B cell (primary cell): ENCODE measurements at regions not wholly inside any gene's neighbourhood (a gene's known extent, or its start where the extent isn't known, plus 50 kb on each side); places are given as distances from the start of the nearest gene placed in this dataset.

Experiments
- ATAC-seq: fragments of 200-7000 bp; cut with Tn5 transposase; one replicate; pipeline ENCODE4 v1.10.0; 2021; ENCODE audit warnings: low read depth, mild to moderate bottlenecking, moderate number of reproducible peaks, moderate library complexity
- CTCF ChIA-PET: fragments of 350-600 bp; sonication (Branson Sonifier 250); formaldehyde crosslinking; loops from one replicate; lab custom pipeline; 2021; ENCODE audit warnings: antibody characterized with exemption, inconsistent platforms; lab: Charles Lee
- POLR2A ChIA-PET: fragments of 350-600 bp; sonication (Branson Sonifier 250); formaldehyde crosslinking; loops from one replicate; lab custom pipeline; 2021; ENCODE audit warnings: antibody characterized with exemption; lab: Charles Lee
- DNase-seq: peaks from one replicate; pipeline ENCODE4 v3.0.0; 2013
- H2AFZ ChIP-seq: 2 replicates; pipeline ENCODE4 v1.6.1; 2012; ENCODE audit warnings: mild to moderate bottlenecking, low read depth, low read length; ENCODE audit not compliant: insufficient read depth, poor library complexity, severe bottlenecking
- H3K27ac ChIP-seq, 2 donors: 1 replicate in 1 of 2; 2 replicates in 1 of 2; pipeline ENCODE4 v1.5.1; 2012 to 2013; ENCODE audit warnings: low read length in 2 of 2, mild to moderate bottlenecking in 2 of 2, moderate library complexity in 1 of 2
- H3K27me3 ChIP-seq, 4 experiments: fragments of 200-600 bp in 1 of 4; sonication (generic) in 1 of 4; replicated peaks in 1 of 4; 1 replicate in 2 of 4; 2 replicates in 2 of 4; pipeline versions ENCODE4 v1.6.1 to v1.7.0; 2013 to 2016; ENCODE audit warnings: low read length in 3 of 4, mild to moderate bottlenecking in 2 of 4, mixed read lengths in 1 of 4, moderate library complexity in 1 of 4; ENCODE audit not compliant: insufficient read depth in 4 of 4, control insufficient read depth in 3 of 4; ENCODE audit errors: control extremely low read depth in 1 of 4
- H3K36me3 ChIP-seq, 2 experiments: replicated peaks in 1 of 2; 1 replicate in 1 of 2; 2 replicates in 1 of 2; pipeline versions ENCODE4 v1.6.1 to v1.7.1; 2013; ENCODE audit warnings: low read length in 1 of 2; ENCODE audit not compliant: insufficient read depth in 2 of 2, control insufficient read depth in 1 of 2; ENCODE audit errors: control extremely low read depth in 1 of 2, extremely low read depth in 1 of 2
- H3K4me1 ChIP-seq, 2 donors: fragments of 200-600 bp in 1 of 2; sonication (generic) in 1 of 2; 1 replicate in 1 of 2; 2 replicates in 1 of 2; pipeline versions ENCODE4 v1.5.1 to v1.6.1; 2013 to 2017; ENCODE audit warnings: low read length in 2 of 2; ENCODE audit not compliant: control insufficient read depth in 2 of 2, insufficient read depth in 2 of 2
- H3K4me2 ChIP-seq: replicated peaks from 2 replicates; pipeline ENCODE3; 2012; ENCODE audit warnings: mild to moderate bottlenecking, low read depth, low read length; ENCODE audit not compliant: poor library complexity, severe bottlenecking
- H3K4me3 ChIP-seq, 5 experiments: fragments of 200-600 bp in 1 of 5; sonication (generic) in 1 of 5; 1 replicate in 3 of 5; 2 replicates in 2 of 5; pipeline versions ENCODE4 v1.5.1 to v1.7.0; 2011 to 2016; ENCODE audit warnings: low read length in 4 of 5, mild to moderate bottlenecking in 4 of 5, low read depth in 2 of 5, control low read depth in 1 of 5, moderate library complexity in 1 of 5; ENCODE audit not compliant: insufficient read depth in 1 of 5; ENCODE audit errors: control extremely low read depth in 1 of 5, extremely low read depth in 1 of 5
- H3K79me2 ChIP-seq: fragments of 200-600 bp; sonication (generic); one replicate; pipeline ENCODE4 v1.6.0; 2016; ENCODE audit warnings: low read length; ENCODE audit not compliant: control insufficient read depth, insufficient read depth
- H3K9ac ChIP-seq: fragments of 200-600 bp; sonication (generic); 2 replicates; pipeline ENCODE4 v1.6.1; 2017; ENCODE audit warnings: mild to moderate bottlenecking, low read length, moderate library complexity
- H3K9me3 ChIP-seq, 3 donors: one replicate each; pipeline versions ENCODE4 v1.6.1 to v1.7.1; 2013; ENCODE audit warnings: low read length in 2 of 3; ENCODE audit not compliant: control insufficient read depth in 2 of 3, insufficient read depth in 1 of 3; ENCODE audit errors: control extremely low read depth in 1 of 3
- H4K20me1 ChIP-seq: 2 replicates; pipeline ENCODE4 v1.6.0; 2012; ENCODE audit warnings: mild to moderate bottlenecking, low read length; ENCODE audit not compliant: insufficient read depth, control insufficient read depth, poor library complexity, severe bottlenecking
- H3K27ac Mint-ChIP-seq: one replicate; pipeline ENCODE4 v1.8.0; 2021; ENCODE audit warnings: mixed read lengths
- H3K27me3 Mint-ChIP-seq: one replicate; pipeline ENCODE4 v1.8.0; 2021; ENCODE audit warnings: mixed read lengths
- H3K4me1 Mint-ChIP-seq: one replicate; pipeline ENCODE4 v1.8.0; 2021; ENCODE audit warnings: mixed read lengths
- H3K4me3 Mint-ChIP-seq: one replicate; pipeline ENCODE4 v1.8.0; 2021; ENCODE audit warnings: mixed read lengths
- H3K9me3 Mint-ChIP-seq: one replicate; pipeline ENCODE4 v1.8.0; 2022; ENCODE audit warnings: mixed read lengths; ENCODE audit not compliant: insufficient read depth
- CTCF ChIP-seq: fragments of 200-600 bp; IDR thresholded peaks from one replicate; pipeline ENCODE4 v1.8.0; 2022; ENCODE audit warnings: antibody characterized with exemption, mild to moderate bottlenecking
- EZH2 ChIP-seq: IDR thresholded peaks from 2 replicates; pipeline ENCODE4 v1.6.1; 2012; ENCODE audit warnings: borderline replicate concordance, low read depth, mild to moderate bottlenecking, moderate library complexity, low read length; ENCODE audit not compliant: insufficient read depth, poor library complexity, severe bottlenecking
- WGBS: methylation state at CpG from one replicate; pipeline ENCODE4 v1.1.5; 2013; ENCODE audit warnings: missing lambda C conversion rate; ENCODE audit not compliant: insufficient coverage; 5-methylcytosine and 5-hydroxymethylcytosine counted together
- intact Hi-C: fragments of 100-400 bp; cut with micrococcal nuclease; formaldehyde crosslinking; loops from one replicate; pipeline ENCODE4 v1.10.0; 2022

GRCh38 chr14:101379842-101380241 is 181.5 kb upstream of the DIO3 start:
- Histone ChIP-seq H3K27ac (no peak overlapping the region), H3K4me1 (no peaks in the 10 kb centered on the region), H3K79me2 (no peaks in the 10 kb centered on the region), H3K9ac (no peak overlapping the region), H3K4me2 (no peak overlapping the region), H3K27me3 (no peaks in the 10 kb centered on the region), H3K4me3 (no peak overlapping the region), H4K20me1 (no peaks in the 10 kb centered on the region), H3K9me3 (peaks cover 2 to 14% (median 11%) of the 10 kb centered on the region in 3 donors), H3K36me3 (no peaks in the 10 kb centered on the region), H2AFZ (no peak overlapping the region)
- ChIA-PET POLR2A (no interaction called here), CTCF (no interaction called here)
- H3K27me3 Mint-ChIP-seq, result peaks cover 6% of the 10 kb centered on the region
- peaks cover 12% of the 10 kb centered on the region for H3K9me3 Mint-ChIP-seq
- no peak overlapping the region for H3K4me3 Mint-ChIP-seq
- no peak for ATAC-seq
- intact Hi-C loops, result no loop called here
- H3K4me1 Mint-ChIP-seq, result no peaks in the 10 kb centered on the region
- no peak for TF ChIP-seq CTCF
- TF ChIP-seq EZH2, result no peak
- WGBS, result no CpG with 5 or more reads among the region's 2 CpGs
- no peak overlapping the region for H3K27ac Mint-ChIP-seq
- DNase-seq, result no peak

- Mint-ChIP-seq H3K4me1 (no peaks in the 10 kb centered on the region), H3K9me3 (peaks cover 12% of the 10 kb centered on the region), H3K27me3 (peaks cover 2% of the 10 kb centered on the region), H3K4me3 (no peak overlapping the region), H3K27ac (no peak overlapping the region)
- peaks cover 2 to 15% (median 14%) of the 10 kb centered on the region in 3 donors for H3K9me3 ChIP-seq
- no peak overlapping the region for H3K4me3 ChIP-seq
- no peak overlapping the region for H2AFZ ChIP-seq
- H3K27me3 ChIP-seq, result no peaks in the 10 kb centered on the region
- no peaks in the 10 kb centered on the region for H3K79me2 ChIP-seq
- intact Hi-C loops, result no loop called here
- no peak for ATAC-seq
- H4K20me1 ChIP-seq, result no peaks in the 10 kb centered on the region
- H3K4me2 ChIP-seq, result no peak overlapping the region
- POLR2A ChIA-PET, result no interaction called here
- DNase-seq, result no peak
- no peaks in the 10 kb centered on the region for H3K36me3 ChIP-seq
- TF ChIP-seq CTCF (no peak), EZH2 (no peak)
- no peak overlapping the region for H3K27ac ChIP-seq
- CTCF ChIA-PET, result no interaction called here
- no peaks in the 10 kb centered on the region for H3K4me1 ChIP-seq
- no peak overlapping the region for H3K9ac ChIP-seq
- WGBS, result no CpG with 5 or more reads among the region's 3 CpGs
These were observed 180.8 kb upstream of the DIO3 start for GRCh38 chr14:101380512-101380911.
